ENCODE measurements at regions not wholly inside any gene's neighbourhood (a gene's known extent, or its start where the extent isn't known, plus 50 kb on each side); places are given as distances from the start of the nearest gene placed in this dataset.
"Not testable (repeated sequence)": the region's sequence is repeated elsewhere in the genome, so short reads cannot be mapped to it uniquely, and the experiment has no call there.

GRCh38 chr3:75840160-75840559 is 54.8 kb upstream of the ZNF717 start:
- not testable (repeated sequence) for TF ChIP-seq CTCF (conservative IDR thresholded peaks at IDR 0.05; ENCODE audit: low read length); EZH2phosphoT487 (IDR thresholded peaks at IDR 0.05; ENCODE audit: borderline replicate concordance, low read depth, low read length)
